Stimulated activated CD4-positive, alpha-beta T cell treated with anti-CD3 and anti-CD28 coated beads, Interleukin-12 subunit alpha, Interleukin-12 subunit beta, amount 100 ng/mL, for 48 hours (primary cell): ENCODE measurements at regions not wholly inside any gene's neighbourhood (a gene's known extent, or its start where the extent isn't known, plus 50 kb on each side); places are given as distances from the start of the nearest gene placed in this dataset.
A peak's percentile ranks its signal among the peaks of the same experiment; 100 is the strongest.
"Not testable (repeated sequence)": the region's sequence is repeated elsewhere in the genome, so short reads cannot be mapped to it uniquely, and the experiment has no call there.

Source experiments
- DNase-seq, 3 donors: peaks; one replicate each; pipeline ENCODE4 v3.0.0-alpha.2; 2020; ENCODE audit warnings: low read depth in 2 of 3, low spot score in 1 of 3

DNA sequence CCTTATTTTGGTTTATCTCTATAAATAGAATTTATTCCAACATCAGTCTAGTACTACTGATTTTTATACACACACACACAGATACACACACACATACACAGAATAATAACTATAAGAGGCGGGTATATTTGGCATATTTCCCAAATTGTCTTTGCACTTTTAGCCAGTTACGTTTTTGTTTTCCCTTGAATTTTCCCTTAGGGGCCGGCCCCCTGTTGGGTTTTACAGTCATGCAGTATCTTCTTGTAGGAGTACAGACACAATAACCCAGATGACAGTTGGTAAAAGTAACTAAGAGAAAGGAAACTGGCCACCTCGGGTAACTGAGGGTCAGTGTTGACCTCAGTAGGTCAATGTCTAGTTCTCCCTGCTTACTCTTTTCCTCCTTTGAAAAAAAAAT, 50.9 kb downstream of the DISP1 start:
- DNase-seq, result no peak

DNA sequence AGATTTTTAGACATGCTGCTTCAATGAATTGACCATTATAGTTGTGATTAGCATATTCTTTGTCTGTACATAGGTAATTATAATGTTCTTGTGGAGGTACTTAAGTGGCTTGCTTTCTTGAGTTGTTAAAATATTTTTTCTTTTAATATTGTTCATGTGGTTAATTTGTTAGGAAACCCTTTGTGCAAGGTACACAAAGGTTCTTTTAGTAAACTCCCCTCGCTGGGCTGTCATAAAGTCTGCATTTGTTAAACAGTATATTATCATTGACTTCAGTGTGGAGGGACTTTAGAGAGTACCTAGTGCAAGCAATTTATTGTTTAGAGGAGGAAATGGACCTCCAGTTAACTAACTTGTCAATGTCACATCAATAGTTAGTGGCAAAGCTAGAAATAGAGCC, 52.5 kb downstream of the DISP1 start:
- no peak for DNase-seq

DNA sequence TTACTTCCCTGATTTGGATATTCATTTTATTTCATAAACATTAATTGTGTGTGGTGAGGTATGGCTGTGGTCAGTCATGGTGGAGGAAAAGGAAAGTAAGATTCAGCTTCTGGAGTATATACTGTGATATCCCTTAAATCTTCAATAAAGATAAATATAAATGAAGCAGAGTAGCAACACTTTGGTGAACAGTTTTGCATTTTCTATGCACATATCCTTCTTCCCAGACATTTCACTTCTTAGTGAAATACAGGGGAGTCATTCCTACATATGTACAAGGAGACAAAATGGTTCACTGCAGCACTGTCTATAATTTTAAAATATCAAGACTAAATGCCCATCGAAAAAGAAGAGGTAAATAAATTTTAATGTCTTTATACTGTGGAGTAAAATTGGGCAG, 61.3 kb downstream of the DISP1 start:
- DNase-seq, result no peak

DNA sequence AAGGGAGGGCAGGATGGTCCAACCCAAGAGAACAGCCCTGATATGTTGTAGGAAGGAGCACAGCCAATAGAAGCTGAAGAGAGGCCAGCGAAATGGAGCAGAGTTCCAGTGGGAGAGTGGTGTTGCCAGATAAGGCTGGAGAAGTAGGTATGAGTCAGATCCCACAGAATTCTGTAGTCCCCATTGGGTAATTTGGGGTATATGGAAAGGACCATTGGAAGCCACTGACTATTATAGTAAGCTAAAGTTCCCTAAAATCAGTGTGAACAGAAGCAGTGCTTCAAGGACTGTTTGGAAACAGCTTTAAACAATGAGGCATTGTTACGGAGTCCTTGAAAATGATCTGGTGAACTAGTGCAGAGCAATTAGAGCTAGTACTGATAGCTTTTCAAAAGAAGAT, 63.0 kb downstream of the DISP1 start:
- no peak for DNase-seq

DNA sequence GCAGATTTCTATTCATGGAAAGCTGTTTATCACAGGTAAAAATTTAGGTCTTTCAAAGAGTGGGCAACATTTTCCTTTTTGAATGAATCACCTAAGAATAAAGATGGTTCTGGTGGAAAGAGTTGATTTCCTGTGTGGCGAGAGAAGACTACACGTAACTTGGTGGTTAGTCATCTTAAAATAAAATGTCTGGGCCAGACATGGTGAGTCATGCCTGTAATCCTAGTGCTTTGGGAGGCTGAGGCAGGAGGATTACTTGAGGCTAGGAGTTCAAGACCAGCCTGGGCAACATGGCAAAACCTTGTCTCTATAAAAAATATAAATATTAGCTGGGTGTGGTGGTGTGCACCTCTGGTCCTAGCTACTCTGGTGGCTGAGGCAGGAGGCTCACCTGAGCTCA, 65.7 kb downstream of the DISP1 start:
- DNase-seq, result peak in 2 of 3 donors; percentile 11 to 20

DNA sequence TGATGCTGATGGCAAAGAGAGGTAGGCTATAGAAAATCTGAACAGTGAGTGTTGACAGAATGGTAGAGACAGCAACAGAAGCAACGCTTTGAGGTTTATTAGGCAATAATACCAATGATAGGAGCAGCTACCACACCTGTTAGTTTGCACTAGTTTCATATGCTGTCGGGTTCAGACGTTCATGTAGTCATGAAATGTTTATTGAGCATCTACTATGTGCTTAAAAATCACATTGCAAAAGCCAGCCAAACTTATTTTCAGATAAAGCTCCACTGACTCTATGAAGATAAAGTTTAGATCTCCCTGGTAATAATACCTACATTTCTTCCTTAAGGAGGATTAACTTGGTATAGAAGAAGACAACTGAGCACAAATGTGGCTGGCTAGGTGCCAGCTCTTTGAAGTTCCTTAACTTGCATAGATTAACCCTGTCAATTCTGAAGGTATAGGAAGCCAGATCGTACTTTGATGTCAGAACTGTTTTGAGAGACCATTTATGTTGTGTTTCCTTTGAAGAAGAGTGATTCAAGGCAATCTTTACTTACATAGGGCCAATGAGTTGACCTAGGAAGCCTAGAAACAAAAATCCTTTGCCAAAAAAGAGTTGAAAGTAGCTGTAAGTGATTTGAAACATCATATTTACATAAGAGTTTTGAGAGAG, 71.5 kb downstream of the DISP1 start:
- DNase-seq, result no peak

DNA sequence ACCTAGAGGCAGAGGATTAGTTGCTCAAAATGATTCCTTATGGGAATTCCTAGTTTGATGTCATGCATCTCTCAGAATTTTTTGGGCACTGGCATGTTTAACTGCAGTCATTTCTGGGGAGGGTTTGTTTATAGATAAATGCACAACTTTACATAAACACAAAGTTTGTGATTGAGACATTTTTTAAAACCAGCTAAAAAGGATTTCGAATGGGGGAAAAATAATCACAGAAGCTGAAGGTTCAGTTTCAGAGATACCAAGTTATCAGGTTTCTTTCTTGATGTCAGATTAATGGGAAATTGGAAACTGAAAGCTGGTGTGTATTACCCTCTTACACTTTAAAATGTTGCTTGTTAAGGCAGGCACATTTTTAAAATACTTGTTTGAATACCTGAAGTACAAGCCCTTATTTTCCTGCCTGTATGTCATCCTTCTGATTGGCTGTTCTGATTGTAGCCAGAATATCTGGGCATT, 72.1 kb downstream of the DISP1 start:
- DNase-seq, result no peak

DNA sequence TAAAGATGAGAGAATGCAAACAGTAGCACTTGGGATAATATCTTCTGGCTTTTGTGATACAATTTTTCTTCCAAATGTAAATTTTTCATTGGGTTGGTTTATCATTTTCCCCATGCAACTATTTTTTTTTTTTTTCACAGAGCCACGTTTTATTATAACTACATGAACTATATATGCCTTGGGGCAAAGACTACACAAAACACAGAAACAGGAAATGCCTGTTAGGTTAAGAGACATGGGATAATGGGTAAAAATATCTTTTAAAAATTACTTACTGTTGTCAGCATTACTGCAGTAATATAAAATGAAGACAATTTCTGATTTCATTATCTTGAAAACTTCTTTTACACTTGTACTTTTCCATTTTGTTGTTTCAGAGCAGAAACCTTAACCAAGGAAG, 74.6 kb downstream of the DISP1 start:
- DNase-seq, result no peak

DNA sequence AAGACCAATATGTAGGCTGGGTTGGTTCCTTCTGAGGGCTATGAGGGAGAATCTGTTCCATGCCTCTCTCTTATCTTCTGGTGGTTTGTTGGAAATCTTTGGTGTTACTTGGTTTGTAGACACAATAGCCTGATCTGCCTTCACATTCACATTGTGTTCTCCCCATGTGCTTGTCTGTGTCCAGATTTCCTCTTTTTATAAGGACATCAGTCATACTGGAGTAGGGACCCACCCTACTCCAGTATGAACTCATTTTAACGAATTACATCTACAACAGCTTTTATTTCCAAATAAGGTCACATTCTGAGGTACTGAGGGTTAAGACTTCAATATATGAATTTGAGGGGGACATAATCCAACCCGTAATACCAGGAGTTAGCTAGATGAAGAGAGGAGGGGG, 75.9 kb downstream of the DISP1 start:
- DNase-seq, result no peak

DNA sequence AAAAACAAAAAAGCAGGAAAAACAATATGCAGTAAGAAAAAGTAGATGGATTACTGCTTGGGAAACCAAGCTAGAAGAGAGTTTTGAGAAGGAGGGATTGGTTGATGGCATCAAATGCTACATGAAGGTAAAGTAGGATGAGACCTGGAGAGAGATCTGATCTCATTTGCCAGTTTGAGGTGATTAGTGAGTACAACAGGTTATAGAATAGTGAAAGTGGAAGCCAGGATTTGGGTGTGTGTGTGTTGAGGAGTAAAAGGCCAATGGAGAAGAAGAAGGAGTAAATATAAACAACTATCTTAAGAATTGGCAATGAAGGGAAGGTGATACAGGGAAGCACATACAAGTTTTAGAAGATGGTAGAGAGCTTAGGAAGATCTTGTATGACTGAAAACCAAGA, 76.7 kb downstream of the DISP1 start:
- no peak for DNase-seq

DNA sequence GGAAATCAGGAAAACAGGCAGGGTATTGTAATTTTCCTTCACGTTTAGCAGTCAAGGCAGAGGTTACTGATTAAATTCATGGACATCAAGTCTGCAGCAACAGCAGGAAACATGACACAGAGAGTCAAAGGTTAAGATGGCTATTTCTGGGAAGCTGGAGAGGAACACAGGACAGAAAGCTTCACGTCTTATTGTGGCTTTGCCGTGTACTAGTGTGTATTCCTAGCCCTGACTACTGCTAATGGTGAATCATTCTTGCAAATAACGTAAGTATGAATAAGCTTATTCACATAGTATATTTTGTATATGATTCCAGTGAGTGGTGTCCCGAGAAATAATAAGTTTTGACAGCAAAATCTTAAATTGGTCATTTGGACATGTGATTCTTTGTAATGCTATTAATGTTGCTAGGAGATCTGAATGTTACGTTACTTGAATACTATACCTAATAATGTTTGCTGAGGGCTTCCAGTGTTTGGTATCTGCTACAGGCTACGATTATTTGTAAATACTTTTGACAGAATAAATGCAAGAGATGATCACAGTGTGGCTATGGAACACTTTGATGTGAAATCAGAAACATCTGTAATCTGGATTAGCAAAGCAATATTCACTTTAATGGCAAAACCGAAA, 77.4 kb downstream of the DISP1 start:
- no peak for DNase-seq

DNA sequence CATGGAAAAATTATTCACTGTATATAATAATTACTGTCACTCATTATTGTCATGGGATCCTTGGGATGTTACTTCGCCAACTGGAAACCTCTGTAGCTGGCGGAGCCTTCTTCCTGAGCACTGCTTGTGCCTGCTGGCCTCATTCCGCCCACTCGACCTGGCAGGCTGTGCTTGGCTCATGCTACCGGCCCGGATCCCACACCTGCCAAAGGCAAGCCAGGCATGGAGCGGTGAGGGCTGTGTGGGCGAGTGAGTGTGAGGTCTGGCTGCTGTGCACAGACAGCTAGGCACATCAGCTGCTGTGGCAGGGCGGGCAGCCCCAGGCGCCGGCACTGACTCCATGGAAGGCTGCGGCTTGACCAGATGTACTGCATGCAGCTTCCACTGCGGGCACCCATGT, 78.4 kb downstream of the DISP1 start:
- DNase-seq, result no peak

DNA sequence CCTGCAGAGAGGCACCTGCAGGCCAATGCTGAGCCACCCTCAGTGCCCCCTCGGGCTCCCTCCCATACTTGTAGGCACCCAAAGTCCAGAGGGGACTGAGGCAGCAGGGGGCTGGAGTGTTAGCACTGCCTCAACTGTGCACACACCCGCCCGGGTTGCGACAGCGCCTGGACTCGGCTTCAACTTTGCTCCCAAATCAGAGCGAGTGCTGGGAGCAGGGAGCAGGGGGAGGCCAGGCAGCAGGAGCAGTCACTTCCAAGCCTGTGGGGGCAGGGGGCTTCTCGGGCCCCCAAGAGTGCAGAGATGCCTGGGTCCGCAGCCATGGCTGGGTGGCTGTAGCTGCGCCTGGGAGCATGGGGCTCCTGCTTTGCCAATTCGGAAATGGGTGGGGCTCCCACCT, 79.5 kb downstream of the DISP1 start:
- DNase-seq, result no peak

DNA sequence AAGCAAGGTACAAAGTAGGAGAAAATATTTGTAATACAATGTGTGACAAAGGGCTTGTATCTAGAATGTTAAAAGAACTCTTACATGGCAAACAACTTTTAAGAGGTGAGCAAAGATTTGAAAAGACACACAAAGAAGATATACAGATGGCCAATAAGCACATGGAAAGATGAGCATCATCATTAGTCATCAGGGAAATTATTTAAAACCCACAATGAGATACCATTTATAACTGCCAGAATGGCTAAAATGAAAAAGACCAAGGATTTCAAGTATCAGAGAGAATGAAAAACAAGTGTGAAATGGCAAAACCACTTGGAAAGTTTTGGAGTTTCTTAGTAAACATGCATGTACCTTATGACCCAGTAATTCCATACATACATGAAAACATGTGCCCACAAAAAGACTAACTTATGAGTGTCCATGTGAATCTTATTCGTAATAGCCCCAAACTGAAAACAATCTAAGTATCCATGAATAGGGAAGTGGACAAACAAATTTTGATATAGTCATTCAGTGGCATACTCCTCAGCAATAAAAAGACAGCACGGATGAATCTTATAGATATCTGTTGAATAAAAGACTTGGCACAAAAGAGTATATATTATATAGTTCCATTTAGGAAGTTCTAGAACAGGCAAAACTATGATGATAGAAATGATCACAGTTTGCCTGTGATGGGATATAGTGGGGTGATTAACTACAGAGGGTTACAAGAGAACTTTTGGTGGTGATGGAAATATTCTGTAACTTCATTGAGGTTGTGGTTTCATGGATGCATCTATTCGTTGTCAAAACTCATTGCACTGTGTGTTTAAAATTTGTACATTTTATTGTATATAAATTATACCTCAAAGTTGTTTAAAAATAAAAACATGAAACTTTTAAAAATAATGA, 82.0 kb downstream of the DISP1 start:
- no peak for DNase-seq

DNA sequence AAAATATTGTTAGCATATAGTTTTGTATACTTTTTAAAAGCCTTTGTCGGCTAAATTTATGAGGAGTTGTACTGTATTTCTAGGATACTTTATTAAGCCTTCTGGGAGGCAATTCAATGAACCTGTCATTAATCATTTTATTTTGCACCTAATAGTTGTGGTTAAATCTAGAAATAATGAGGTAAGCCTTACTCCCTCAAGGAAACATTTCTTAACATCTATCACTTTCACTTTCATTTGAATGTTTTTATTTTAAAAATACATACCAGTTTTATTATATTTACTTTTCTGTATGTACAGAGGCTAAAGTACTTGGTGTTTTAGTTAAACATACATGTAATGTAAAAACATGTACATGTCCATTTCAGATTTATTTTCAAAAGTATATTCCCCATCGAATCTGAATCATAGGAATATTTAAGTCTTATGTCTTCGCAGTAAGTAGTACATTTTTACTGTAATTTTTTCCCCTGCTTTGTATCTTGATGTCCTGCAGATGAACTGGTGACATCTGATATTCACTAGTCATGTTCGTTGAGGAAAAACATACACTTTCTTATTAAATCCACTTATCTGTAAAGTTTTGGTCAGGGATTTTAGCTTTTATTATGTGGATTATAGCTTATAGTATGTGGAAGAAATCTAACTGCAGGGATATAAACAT, 82.8 kb downstream of the DISP1 start:
- DNase-seq, result no peak

DNA sequence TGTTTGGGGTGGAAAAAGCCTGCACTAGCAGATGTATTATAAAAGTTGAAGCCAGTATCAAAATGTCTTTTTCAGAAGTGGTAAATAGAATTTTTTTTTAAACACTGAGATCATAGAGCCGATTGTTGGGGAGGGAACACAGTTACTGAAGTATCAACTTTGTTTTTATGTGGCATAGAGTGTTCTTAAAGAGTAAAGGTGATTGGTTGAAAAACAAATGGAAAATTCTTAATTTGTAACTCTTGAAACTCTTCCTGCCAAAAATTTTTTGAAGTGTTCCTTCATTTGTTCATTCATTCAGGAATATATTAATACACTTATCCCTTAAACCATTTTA, 83.3 kb downstream of the DISP1 start:
- DNase-seq, result no peak

DNA sequence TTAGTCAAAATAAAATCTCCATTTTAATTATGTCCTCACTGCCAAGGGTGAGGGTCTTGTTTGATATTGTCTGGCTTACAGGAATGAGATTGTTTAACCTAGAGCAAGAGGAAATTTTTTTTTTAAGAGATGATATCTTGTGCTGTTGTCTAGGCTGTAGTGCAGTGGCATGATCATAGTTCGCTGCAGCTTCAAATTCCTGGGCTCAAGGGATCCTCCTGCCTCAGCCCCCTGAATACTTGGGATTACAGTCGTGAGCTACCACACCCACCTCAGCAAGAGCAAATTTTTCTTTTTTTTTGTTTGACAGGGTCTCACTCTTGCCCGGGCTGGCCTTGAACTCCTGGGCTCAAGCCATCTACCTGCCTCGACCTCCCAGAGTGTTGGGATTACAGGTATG, 84.6 kb downstream of the DISP1 start:
- DNase-seq, result no peak

DNA sequence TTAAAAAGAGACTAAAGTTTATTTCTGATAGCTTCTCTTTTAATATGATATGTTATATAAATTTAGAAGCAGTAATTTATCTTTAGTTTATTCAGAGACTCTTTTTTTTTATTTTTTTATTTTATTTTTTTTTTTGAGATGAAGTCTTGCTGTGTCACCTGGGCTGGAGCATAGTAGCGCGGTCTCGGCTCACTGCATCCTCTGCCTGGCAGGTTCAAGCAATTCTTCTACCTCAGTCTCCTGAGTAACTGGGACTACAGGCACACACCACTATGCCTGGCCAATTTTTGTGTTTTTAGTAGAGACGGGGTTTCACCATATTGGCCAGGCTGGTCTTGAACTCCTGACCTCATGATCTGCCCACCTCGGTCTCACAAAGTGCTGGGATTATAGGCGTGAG, 89.6 kb downstream of the DISP1 start:
- DNase-seq, result no peak

DNA sequence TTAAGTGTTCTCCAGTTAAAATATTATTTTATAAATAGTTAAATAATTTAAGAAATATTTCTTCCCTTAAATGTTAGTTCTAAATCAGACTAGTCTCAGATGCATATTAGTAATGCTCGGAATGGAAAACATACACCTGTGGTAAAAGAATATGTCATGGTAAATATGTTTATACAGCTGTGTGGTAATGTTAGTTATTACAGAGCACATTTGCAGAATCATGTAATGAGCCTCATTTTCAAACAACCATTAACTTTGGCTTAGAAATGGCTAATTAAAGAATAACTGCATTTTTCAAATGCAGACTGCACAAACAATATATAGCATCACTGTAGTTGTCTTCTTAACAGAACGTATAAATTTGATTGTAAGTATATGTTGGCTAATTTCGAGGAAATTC, 90.3 kb downstream of the DISP1 start:
- no peak for DNase-seq

DNA sequence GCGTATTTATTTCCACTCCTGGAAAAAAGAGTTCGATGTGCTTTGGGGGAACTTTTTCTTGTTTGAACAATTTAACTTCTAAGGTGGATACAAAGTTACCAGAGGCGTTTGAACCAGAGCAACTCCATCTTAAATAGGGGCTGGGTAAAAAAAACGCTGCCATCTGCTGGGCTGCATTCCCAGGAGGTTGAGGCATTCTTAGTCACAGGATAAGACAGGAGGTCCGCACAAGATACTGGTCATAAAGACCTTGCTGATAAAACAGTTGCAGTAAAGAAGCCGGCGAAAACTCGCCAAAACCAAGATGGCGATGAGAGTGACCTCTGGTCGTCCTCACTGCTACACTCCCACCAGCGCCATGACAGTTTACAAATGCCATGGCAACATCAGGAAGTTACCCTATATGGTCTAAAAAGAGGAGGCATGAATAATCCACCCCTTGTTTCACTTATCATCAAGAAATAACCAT, 91.5 kb downstream of the DISP1 start:
- DNase-seq, result not testable (repeated sequence)

DNA sequence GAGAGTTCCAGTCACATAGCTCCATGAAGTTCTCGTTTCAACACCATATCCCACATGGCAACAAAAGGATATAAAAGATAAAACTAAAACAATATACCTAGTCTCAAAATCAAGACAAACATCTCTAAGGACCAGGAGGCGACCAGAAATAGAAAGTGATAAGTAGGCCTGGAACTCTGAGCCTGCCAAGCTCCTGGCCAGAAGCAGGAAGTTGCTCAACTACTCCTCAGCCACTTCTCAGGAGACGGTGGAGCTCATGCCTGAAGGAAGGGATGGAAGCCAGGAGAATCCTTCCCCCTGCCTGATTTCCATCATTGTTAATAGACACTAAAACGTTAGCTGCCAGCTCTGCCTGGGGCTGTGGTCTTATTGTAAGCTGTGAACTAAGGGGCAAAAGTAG, 94.7 kb downstream of the DISP1 start:
- DNase-seq, result no peak

DNA sequence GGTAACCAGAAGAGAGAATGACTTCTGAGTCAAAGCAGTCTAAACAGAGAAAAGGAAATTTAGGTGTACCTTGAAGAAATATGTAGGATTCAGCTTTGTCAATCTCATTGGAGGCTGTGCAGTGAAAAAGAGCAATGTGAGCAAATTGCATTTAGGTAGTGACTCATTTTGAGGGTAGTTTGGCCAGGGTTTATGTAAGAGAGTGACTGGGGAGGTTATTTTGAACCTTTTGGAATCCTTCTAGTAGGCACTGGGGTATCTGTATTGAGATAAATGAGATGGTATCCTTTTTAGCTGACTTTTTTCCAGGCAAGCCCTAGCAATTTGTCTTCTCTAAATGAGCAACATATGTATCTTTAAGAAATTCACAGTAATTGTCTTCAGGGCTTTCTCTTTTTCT, 95.9 kb downstream of the DISP1 start:
- DNase-seq, result no peak
